CD4-positive, alpha-beta T cell treated with Interleukin-2 at 100 ng/mL for 4 hours (primary cell): ENCODE measurements at regions not wholly inside any gene's neighbourhood (a gene's known extent, or its start where the extent isn't known, plus 50 kb on each side); places are given as distances from the start of the nearest gene placed in this dataset.
"Not testable (repeated sequence)": the region's sequence is repeated elsewhere in the genome, so short reads cannot be mapped to it uniquely, and the experiment has no call there.

Experiments
- DNase-seq: peaks from one replicate; pipeline ENCODE4 v3.0.0-alpha.2; 2020; ENCODE audit warnings: low spot score

DNA sequence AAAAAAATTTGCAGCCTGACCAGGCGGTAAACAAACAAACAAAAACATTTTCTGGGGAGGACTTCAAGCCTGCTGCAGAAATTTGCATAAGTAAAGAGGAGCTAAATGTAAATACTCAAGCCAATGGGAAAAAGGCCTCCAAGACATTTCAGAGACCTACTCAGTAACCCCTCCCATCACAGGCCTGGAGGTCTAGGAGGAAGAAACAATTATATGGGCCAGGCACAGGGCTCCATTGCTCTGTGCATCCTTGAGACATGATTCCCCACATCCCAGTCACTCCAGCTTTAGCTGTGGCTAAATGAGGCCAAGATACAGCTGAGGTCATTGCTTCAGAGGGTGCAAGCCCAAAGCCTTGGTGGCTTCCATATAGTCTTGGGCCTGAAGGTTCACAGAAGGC is 793.4 kb downstream of the SLITRK1 start:
- no peak for DNase-seq

DNA sequence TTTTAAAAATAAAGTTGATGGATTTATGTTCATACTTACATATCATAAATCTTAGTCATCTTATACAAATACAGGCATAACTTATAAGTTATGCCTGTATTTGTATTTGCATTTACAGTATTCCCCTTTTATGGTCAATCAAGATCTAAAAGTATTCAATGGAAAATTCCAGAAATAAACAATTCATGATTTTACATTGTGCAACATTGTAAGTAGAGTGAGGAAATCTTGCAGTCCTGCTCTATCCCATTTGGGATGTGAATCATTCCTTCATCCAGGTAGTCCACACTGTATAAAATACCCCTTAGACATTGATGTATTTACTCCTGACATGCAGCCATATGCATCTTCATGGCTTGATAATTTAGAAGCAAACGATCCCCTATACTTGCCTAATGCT is 795.3 kb downstream of the SLITRK1 start:
- no peak for DNase-seq

DNA sequence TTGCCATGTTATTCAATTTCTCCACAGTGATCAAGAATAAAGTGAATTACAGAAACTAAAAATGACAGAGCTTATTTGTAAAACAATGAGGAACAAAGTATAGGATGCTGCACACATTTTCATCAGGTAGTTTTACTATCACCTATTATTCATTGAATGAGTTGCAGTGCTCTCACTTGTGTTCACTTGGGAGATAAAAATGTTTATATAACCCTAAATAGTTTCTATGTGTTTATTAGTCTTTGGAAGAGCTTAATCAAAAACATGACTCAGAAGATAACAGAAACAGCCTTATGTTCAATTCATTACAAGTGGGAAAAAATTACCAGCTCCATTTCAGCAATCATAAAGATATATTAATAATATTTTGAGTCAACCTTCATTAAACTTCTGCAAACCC is 796.2 kb downstream of the SLITRK1 start:
- no peak for DNase-seq

DNA sequence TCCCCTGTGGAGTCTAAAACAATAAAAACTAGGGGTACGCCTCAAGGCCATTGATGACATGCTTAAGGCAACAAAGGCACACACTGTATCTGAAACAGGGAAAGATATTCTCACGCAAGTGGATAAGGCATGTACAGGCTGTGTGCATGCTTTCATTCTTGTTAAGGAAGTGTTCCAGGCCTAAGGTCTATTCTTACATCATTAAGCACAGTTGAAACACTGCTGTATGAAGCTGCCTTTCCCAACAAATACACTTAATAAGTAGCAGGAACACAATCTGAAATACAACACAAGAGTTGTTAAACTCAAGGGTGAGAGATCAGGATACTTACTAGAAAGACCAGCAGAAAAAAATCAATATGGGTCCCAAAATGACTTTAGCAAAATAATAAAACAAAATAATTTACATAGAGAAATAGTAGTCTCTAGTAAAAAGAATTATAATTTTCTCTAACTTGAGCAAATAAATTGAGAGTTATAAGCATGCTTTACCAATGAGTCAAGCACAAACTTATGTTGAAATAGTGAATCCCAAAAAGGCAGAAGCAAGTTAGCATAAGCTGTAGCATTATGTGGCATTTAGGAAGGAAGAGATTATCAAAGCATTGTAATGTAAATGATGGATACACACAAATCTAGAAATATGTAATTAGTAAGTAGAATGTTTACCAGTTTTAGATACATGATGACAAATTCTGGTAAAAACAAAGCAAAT is 796.9 kb downstream of the SLITRK1 start:
- DNase-seq: no peak

DNA sequence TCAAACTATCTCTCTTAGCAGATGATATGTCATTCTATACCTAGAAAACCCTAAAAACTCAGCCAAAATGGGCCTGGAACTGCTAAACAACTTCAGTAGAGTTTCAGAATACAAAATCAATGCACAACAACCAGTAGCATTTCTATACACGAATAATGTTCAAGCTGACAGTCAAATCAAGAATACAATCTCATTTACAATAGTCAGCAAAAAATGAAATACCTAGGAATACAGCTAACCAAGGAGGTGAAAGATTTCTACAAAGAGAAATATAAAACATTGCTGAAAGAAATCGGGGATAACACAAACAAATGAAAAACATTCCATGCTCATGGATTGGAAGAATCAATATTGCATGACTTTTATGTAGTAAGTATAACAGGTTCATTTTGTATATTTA is 804.8 kb downstream of the SLITRK1 start:
- no peak for DNase-seq

DNA sequence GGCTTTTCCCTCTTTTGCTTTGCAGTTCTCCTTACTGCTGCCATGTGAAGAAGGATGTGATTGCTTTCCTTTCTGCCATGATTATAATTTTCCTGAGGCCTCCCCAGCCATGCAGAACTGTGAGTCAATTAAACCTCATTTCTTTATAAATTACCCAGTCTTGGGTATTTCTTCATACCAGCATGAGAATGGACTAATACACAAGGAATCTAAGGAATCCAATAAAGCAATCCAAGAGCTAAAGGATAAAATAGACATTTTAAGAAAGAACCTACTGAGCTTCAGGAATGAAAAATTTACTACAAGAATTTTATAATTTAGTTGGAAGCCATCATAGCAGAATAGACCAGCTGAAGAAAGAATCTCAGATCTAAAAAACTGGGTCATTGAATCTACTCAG is 808.3 kb downstream of the SLITRK1 start:
- DNase-seq: not testable (repeated sequence)

DNA sequence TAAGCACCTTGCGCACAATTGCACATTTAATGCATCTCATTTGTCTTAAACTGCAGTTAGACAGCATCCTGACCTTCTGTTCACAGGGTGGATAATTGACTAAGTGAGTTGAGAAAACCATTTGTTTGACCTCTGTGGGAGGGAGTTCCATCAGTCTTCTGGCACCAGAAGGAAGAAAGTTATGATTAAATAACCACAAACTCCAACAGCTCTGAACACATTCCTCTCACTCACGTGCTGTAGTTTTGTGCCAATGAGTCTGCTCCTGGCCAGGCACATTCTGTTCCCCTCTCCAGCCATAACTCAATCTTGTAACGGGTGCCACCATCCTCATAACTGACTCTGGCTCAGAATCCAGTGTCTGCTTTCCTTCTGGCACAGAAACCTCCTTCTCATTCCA is 817.2 kb downstream of the SLITRK1 start:
- DNase-seq: no peak

DNA sequence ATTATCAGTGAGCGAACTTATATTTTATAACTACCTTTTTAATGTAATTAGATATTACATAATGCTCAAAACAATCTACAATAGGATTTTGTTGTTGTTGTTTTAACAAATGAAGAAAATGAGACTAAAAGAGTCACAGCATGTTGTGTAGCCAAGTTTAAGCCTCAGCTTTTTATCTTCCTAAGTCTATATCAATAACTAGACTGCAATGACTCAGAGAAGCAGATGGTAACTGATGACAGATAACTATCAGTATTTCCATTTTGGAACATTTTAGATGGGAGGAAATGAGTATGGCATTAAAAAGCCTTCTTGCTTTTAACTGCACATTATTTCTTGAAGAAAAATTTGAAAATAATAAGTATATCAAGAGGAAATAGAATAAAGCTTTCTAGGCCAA is 825.2 kb downstream of the SLITRK1 start:
- DNase-seq: no peak

DNA sequence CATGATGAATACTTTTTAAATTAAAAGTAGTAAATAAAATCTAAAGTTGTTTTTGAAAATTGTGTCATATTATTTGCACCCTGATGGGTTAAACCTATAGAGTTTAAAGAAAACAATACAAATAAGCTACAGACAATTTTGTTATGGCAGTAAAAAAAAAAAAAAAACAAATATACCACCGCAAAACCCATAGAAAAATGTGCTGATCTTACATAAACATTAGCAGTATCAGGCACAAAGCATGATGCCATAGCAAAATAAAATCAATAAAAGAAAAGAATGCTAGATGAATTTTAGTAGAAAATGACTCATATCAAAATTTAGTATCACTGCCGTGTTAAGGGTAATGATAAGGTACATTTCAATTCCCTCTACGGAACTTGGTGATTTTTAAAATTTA is 826.0 kb downstream of the SLITRK1 start:
- no peak for DNase-seq

DNA sequence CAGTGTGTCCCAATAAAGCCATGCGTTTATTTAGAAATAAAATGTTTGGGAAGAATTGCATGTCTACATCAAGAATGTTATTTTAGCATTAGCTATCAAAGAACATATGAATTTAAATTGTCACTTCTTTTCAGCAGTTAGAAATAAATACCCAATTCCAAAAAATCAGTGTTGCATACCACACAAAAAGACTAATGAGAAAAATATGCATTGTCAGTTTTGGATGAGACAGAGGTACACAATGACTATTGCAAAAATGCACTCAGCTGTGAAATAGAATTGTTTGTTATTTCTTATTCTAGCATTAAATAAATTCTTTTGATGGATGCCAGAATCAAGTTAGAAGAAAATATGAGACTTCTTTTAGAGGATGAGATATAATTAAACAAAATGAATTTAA is 833.9 kb downstream of the SLITRK1 start:
- no peak for DNase-seq

DNA sequence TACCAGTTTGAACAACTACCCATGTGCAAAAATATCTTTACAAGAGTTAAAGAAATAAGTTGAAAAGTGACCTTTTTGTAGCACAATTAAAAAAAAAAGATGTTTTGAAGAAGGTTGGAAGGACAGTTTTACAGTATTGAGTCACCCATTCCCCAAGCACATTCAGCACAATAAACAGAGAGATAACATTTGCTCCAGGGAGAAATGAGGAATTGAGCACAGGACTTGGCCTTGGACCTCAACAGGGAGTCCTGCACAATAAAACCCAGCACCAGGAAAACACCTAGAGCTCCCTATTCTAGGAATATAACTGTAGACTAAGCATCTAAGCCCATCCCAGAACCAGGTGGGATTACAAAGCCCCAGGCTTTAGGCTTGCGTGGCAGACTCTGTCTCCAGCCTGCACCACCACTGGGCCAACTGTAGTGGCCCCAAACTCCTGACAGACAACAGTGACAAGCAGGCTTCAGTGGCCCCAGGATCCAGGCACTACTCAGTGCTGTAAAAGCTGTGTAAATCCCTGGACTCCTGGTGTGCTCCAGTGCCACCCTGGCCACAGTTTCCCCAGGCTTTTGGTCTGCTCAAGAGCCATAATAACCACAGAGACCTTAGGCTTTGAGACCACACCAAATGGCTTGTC is 857.2 kb downstream of the SLITRK1 start:
- no peak for DNase-seq

DNA sequence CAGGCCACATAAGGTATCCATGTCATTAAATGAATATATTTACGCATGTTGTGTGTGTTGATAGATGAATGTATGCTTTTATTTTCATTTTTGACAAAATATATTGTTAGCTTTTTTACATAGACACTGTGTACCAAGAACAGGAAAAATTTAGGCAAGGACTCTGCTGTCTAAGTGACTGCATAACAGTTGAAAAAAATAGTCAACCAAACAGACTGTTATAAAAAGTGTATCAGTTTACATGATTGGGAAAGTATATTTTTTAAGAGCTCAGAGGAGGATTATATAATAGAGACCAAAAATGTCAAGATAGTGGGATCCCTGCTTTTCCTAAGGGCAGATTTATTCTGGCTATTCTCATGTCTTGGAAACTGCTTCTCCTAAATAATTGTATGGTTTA is 858.0 kb downstream of the SLITRK1 start:
- no peak for DNase-seq

DNA sequence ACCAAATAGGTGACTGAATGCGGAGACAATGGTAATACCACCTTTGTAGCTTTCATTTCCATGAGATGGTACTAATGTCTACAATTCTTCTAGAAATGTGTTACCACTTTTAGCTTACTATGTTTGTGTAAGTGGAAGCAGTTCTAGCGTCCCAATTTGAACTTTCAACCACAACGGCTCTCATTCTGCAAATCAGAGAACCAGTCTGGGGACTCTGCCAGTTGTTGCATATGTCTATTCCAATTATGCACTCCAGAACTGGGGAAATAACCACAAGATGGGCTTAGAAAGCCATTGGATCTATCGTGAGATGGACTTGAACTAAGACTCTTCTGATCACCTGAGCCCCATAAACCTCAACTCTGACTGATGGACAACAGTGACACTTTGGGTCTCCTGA is 862.3 kb downstream of the SLITRK1 start:
- DNase-seq: no peak

DNA sequence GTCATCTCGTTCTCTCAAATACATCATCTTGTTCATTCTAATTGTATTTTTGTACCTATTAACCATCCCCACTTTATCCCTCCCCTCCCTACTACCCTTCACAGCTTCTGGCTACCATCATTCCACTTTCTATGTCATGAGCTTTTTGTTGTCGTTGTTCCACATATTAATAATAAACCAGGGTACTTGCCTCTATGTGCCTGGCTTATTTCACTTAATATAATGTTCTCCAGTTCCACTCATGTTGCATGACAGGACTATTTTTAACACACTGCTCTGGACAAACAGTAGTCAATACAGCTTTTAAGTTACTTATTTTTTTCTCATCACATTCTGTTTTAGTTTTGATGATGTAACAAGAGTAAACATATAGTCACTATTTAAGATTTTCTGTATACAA is 872.3 kb downstream of the SLITRK1 start:
- no peak for DNase-seq

DNA sequence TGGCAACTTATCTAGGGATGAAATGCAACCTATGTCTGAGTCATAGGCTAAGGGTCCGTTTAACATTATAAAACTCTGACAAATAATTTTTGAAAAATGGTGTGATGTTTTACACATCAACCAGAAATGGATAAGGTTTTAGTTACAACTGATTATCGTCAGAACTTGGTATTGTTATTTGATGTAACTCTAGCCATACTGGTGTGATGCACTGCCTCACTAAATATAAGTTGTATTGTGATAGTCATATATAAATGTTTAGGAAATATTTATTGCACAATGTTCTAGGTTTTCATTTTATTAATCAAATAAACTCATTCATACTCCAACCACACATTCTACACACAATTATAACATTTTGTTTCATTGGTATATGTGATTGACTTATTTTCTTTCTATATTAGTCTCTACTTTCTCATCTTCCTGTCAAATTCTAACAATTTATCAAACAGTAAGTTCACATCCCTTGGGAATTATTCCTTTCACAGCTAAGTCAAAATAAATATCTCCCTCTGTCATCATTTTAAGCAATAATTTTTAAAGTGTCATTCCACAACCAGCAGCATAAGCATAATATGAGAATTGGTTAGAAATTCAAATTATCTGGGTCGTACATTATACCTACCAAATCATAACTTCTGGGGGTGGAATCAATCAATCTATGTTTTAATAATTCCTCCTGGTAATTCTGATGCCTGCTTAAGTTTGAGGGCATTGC is 873.9 kb downstream of the SLITRK1 start:
- DNase-seq: no peak

DNA sequence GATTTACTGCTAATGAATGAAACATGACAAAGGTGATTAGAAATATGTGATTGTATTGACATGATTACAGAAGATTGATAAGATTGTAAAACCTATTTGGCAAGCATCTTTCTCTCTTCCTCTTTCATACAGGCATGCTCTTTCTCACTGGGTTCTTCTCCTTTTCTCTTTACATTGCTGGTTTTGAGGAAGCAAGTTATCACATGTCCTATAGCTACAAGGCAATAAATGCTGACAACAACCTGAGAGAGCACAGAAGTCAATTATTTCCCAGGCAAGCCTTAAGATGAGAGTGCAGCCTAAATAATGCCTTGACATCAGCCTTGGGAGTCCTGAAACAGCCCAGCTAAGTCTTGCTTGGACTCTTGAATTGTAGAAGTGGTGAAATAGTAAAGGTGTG is 875.0 kb downstream of the SLITRK1 start:
- no peak for DNase-seq

DNA sequence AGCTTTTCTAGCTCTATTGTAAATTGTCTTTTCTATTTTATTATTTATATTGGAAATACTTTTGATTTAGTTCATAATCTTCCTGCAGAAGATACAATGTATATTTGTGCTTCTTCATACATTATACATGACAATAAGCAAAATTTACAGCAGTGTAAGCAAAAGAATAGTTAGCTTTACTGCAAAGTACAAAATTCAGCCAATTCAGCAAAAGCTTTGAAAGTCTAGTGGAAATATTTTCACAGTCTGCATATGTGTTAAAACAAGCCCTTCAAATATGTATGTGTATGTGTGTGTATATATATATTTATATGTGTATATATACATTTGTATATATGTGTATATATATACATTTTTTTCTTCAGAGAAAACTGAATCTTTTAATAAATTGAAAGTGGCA is 879.1 kb downstream of the SLITRK1 start:
- no peak for DNase-seq

DNA sequence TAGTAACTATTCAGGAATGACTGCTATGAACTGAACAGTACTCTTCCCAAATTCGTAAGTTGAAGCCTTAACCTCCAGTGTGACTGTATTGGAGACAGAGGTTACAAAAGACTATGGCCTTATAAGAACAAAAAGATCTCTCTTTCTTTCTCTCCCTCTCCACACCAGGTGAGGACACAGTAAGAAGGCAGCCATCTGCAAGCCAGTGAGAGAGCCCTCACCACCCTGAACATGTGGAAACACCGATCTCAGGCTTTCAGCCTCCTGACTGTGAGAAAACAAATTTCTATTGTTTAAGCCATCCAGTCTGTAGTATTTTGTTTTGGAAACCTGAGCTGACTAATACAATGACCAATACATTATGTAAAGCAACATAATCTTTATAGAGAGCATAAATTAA is 888.9 kb downstream of the SLITRK1 start:
- no peak for DNase-seq

DNA sequence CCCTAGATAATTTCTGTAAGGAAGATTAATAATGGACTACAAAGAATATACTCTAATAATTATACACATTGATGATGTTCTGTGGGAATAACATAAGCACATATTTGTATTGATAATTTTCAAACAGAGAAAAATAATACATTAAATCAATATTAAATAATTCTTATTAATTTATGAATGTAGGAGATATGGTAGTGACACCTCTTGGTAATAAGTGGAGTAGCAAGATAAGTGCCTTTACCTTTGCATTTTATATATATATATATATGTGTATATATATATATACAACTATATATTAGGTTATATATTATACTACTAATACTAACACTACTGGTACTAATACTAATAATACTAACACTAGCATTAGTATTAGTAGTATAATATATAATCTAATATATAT is 905.8 kb downstream of the SLITRK1 start:
- no peak for DNase-seq

DNA sequence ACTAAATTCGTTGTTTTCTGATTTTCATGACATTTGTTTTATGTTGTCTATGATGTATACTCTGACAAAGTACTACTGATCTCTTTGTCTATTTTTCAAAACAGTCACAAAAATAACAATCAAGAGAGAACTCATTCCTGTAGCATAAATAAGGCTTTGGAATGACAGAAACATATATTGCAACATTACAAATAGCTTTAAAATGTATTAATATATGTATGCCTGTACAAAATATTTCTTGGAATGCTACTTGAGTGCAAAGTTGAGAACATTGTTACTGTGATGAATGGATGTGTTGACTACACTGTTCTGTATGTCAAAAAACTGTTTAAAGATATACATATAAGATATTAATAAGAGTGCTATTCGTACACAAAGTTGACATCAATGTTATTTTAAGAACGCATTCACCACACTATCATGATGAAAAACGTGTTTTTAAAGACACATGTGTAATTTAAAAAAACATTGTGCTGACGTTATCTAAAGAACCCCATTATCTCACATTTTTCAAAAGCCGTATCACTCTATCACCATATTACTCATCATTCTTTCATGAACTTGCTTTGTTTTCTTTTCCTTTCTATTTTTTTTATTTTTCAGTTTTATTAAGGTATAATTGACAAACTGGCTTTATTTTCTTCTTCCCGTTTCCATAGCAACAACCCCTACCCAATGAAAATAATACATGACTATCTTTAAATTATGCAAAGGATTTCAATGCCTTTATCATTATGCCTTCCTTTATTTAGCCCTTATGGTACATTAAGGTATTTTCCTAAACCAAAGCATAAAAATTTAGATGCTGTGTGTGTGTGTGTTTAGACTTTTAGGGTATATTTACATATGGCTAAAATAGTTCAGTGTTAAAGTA is 918.8 kb downstream of the SLITRK1 start:
- DNase-seq: no peak

DNA sequence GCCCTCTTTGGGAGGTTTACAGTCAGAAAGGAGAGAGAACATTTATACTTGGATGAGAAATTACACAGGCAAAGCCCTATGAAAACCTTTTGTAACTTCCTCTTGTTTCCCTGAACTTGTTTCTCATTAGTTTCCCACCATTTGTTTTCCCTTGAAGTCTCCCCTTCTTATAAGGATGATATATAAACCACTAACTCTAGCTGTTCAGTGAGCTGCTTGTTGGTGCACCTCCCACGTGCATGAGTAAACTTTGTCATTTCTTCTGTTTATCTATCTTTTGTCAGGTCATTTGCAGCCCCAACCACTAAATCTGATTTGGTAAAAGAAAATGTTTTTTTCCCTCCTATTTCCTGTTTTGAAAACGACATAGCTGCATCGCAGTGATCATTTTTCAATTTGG is 919.9 kb downstream of the SLITRK1 start:
- no peak for DNase-seq

DNA sequence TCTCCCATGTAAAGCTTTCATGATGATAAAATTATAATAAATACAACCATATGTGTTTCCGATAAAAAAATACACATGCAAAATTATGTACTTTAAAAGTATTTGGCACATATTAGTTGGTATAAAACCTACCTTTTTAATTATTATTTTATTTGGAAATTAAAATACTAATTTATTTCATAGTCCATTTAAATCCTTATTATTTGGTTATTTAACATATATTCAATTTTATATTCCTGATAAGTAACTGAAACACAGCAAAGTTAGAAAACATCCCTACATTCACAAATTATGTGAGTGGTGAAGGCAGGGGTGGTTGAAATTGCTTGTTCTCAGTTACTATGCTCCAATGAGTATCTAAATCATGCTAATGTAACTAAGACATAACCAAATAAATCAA is 920.5 kb downstream of the SLITRK1 start:
- no peak for DNase-seq

DNA sequence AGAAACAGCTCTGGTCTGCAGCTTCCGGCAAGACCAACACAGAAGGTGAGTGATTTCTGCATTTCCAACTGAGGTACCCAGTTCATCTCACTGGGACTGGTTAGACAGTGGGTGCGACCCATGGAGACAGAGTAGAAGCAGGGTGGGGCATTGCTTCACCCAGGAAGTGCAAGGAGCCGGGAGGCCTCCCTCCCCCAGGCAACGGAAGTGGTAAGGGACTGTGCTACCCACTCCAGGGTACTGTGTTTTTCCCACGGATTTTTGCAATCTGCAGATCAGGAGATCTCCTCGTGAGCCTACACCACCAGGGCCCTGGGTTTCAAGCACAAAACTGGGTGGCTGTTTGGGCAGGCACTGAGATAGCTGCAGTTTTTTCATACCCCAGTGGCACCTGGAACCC is 929.9 kb downstream of the SLITRK1 start:
- not testable (repeated sequence) for DNase-seq
